Glomerular visceral epithelial cell (primary cell): ENCODE measurements at regions not wholly inside any gene's neighbourhood (a gene's known extent, or its start where the extent isn't known, plus 50 kb on each side); places are given as distances from the start of the nearest gene placed in this dataset.

Experiments
- DNase-seq: peaks from one replicate; pipeline ENCODE4 v3.0.0-alpha.2; 2016; ENCODE audit errors: extremely low spot score

DNA sequence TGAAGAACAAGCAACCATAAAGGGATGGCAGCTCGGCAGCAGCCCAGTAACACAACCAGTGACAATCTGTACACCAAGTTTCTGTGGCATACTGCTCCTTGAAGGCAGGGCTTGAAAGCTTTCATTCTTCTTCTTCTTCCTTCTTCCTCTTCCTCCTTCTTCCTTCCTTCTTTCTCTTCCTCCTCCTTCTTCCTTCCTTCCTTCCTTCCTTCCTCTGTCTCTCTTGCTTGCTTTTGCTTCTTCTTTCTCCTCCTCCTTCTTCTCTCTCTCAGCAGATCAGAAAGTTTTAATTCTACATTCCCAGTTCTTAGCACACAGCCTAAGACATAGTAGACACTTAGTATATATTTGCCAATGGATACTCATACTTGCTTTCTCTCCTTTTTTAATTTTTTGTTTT is 95.9 kb downstream of the GLUL start:
- no peak for DNase-seq

GRCh38 chr1:182293119-182293589 is 98.4 kb downstream of the GLUL start:
- DNase-seq, result no peak

GRCh38 chr1:182292193-182292741 is 99.3 kb downstream of the GLUL start:
- no peak for DNase-seq

DNA sequence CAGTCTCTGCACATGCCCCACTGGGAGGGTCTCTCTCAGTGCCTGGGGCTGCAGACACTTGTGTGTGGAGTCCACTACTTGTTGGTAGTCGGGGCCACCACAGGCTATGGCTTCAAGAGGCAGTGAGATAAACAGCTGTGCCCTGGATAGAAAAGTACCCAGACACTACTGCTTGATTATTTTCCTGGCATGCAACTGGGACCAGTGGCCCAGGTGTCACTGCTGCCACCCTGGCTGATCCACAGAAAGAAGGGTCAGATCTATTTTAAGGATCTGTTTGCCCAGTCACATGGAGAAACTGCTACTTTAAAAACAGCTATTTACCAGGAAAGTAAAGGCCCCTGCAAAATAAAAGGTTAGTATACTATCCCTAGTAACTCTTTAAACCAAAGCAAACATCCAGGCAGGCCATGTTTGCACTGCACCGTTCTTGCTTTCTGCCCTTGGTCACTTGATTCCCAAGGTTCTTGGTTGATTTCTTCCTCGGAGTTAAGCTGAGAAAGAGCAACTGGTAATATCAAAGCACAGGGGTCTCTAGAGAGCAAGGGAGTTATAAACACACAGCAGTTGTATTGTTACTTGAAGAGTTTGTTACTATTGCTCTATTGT is 99.9 kb downstream of the GLUL start:
- DNase-seq, result no peak

- DNase-seq, result no peak
Measured at GRCh38 chr1:182288749-182289604, 102.6 kb downstream of the GLUL start.

GRCh38 chr1:182286761-182287160 is 104.8 kb downstream of the GLUL start:
- DNase-seq, result no peak

DNA sequence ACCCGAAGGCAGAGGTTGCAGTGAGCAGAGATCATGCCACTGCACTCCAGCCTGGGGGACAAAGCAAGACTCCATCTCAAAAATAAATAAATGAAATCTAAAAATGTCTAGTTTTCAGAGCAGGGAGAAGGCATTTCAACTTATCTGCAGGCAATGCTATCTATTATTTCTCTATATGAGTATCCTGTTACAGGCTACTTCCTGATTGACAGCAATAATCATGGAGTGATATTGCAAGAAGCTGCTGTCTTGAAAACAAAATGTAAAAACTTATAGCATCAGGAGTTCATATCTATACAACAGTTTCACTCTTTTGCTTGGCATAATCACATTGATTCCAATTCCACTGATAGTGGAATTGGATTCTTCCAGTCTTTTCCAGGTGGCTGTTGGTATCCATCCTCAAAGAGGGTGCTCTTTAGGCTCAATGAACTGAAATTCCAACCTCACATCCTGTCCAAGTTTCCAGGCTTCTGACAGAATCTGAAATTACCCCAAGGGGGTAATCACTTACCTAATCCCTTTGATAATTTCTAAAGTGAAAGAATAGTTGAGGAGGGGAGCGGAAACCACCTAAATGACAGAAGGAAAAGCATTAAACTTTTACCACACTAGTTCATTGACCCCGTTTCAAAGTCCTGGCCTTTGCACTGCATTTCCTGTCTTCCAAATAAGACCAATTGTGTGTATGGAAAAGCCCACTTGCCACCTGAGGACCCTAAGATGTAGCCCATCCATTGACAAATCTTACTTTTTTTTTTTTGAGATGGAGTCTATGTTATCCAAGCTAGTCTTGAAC is 107.6 kb downstream of the GLUL start:
- no peak for DNase-seq

- no peak for DNase-seq
Measured at GRCh38 chr1:182281541-182281940, 110.0 kb downstream of the GLUL start.

- no peak for DNase-seq
Measured at GRCh38 chr1:182280504-182280900, 111.1 kb downstream of the GLUL start.

GRCh38 chr1:182279724-182280503 is 111.7 kb downstream of the GLUL start:
- DNase-seq, result no peak

DNA sequence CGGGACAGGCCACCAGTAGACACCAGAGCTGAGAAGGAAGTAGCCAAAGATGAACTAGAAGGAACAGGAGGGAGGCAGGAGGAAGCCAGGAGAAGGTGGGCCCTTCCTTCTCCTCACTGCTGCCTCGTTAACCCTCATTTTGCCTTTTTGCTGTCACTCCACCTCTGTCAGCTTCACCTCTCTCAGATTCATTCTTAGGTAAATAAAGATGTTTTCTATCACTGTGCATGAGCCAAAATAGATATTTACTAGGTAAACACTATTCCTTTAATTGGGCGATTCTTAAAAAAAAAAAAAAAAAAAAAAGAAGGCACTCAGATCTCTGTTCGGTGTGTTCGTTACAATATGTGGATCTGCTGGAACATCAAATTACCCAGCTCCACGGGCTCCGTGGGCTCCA is 112.3 kb downstream of the GLUL start:
- no peak for DNase-seq

GRCh38 chr1:182278144-182279054 is 113.2 kb downstream of the GLUL start:
- no peak for DNase-seq

- DNase-seq, result no peak
Measured at GRCh38 chr1:182275271-182275670, 116.3 kb downstream of the GLUL start.

DNA sequence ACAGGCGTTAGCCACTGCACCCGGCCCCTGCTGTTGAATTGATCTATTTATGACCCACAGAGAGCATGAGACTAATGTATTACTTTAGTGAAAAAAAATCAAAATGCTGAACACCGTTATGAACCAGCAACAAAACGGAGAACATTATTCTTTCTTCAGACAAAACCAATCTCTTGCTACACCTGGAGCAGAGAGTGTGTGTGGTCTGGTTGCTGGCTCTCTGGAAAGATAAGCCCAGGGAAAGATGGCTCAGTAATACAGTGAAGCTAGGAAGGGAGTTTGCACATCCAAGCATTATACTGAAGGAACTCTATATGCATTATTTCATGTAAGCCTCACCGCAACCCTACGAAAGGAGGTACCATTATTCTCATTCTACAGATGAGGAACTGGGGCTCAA is 117.0 kb downstream of the GLUL start:
- DNase-seq, result no peak

DNA sequence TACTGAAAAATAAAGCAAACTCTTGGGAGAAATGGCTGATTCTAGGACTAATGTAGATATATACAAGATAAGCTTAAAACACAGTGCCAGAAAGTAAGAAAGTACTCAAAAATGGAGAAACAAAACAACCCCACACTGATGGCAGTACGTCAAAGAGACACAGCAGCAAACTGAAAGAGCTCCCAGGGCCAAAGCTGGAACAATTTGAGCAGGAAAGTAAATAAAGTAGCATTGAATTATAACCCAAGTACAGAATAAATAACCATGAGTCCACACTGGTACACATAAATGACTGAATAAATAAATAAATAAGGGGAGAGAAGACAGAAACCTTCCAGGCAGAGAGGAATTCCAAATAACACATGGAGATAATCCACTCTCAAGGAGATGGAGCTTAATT is 120.9 kb downstream of the GLUL start:
- no peak for DNase-seq

- DNase-seq, result no peak
Measured at GRCh38 chr1:182269097-182269496, 122.5 kb downstream of the GLUL start.

DNA sequence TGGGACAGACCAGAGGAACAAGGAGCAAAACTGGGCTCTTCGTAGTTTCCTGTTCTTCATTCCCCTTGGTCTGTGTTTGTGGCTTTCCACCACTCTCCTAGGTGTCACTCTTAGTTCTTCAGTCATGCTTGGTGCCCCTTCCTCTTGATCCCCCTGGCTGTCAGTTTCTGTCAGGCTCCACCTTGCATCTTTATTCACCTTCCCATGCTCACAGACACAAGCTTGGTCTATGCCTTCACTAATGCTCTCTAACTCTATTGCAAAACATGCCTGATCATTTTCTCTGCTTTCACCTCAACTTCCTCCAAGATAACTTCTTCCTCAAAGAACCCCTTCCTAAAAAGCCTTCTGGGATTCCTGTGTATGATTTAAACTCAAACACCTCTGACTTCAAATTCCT is 122.9 kb downstream of the GLUL start:
- DNase-seq, result no peak

- no peak for DNase-seq
Measured at GRCh38 chr1:182264185-182264584, 127.4 kb downstream of the GLUL start.

DNA sequence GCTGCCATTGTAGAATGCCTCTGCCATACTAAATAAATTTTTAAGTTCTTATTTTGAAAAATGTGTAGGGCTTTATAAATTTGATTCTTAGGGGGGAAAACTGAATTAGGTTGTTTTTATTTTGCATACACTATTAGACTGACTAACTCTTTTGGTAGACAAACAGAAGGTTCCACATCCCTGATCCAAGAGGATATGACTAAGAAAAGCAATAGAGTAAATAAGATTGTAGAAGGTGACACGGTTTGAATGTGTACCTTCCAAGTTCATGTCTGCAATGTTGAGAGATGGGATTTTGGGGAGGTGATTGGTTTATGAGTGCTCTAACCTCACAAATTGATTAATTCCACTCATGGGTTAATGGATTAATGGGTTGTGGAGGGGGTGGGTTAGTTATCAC is 127.9 kb downstream of the GLUL start:
- DNase-seq, result no peak

DNA sequence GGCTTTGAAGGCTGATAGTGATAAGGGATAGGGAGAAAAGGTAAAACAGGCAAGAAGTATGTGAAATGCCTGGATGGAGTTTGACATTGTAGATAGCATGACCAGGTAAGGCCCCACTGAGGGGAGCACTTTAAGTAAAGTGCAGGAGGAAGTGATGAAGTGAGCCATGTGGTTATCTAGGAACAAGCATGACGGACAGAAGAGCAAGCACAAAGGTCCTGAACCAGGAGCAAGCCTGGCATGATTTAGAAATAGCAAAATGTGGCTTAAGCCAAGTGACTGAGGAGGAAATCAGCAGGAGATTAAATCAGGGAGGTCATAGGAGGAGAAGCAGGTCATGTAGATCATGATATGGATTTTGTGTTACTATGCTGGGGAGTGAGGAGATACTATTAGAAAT is 129.2 kb downstream of the GLUL start:
- DNase-seq, result no peak
